Loucy (cell line): ENCODE measurements at regions not wholly inside any gene's neighbourhood (a gene's known extent, or its start where the extent isn't known, plus 50 kb on each side); places are given as distances from the start of the nearest gene placed in this dataset.

Source experiments
- H2AFZ ChIP-seq: fragments of 200-600 bp; sonication (generic); 2 replicates; pipeline ENCODE4 v1.6.0; 2016; ENCODE audit warnings: antibody characterized with exemption, mild to moderate bottlenecking, low read length, moderate library complexity
- H3F3A ChIP-seq: fragments of 200-600 bp; 2 replicates; pipeline ENCODE4 v1.6.0; 2016; ENCODE audit warnings: antibody characterized with exemption, low read depth, mild to moderate bottlenecking
- H3K27me3 ChIP-seq: fragments of 200-600 bp; sonication (generic); 2 replicates; pipeline ENCODE4 v1.6.1; 2014; ENCODE audit warnings: low read length, mild to moderate bottlenecking; ENCODE audit not compliant: insufficient read depth, poor library complexity, severe bottlenecking
- H3K36me3 ChIP-seq: fragments of 200-600 bp; sonication (generic); 2 replicates; pipeline ENCODE4 v1.6.1; 2016; ENCODE audit warnings: low read length; ENCODE audit not compliant: insufficient read depth
- H3K4me1 ChIP-seq: fragments of 200-600 bp; sonication (generic); 2 replicates; pipeline ENCODE4 v1.5.1; 2014; ENCODE audit warnings: low read length, mild to moderate bottlenecking; ENCODE audit not compliant: insufficient read depth, poor library complexity, severe bottlenecking
- H3K4me2 ChIP-seq: fragments of 200-600 bp; sonication (generic); 2 replicates; pipeline ENCODE4 v1.6.0; 2014; ENCODE audit warnings: antibody characterized with exemption, low read length, low read depth, mild to moderate bottlenecking; ENCODE audit not compliant: poor library complexity, severe bottlenecking
- H3K4me3 ChIP-seq: fragments of 200-600 bp; sonication (generic); 2 replicates; pipeline ENCODE4 v1.5.1; 2014; ENCODE audit warnings: low read length, mild to moderate bottlenecking, mixed read lengths; ENCODE audit not compliant: poor library complexity, severe bottlenecking
- H3K79me2 ChIP-seq: fragments of 200-600 bp; sonication (generic); 2 replicates; pipeline ENCODE4 v1.6.1; 2014; ENCODE audit warnings: low read length; ENCODE audit not compliant: insufficient read depth
- H3K9ac ChIP-seq: fragments of 200-600 bp; sonication (generic); 2 replicates; pipeline ENCODE4 v1.6.0; 2014; ENCODE audit warnings: mild to moderate bottlenecking, low read depth, low read length, moderate library complexity; ENCODE audit not compliant: poor library complexity, severe bottlenecking
- H3K9me2 ChIP-seq: fragments of 200-600 bp; sonication (generic); replicated peaks from 2 replicates; pipeline ENCODE4 v1.6.1; 2016; ENCODE audit warnings: low read depth, low read length, mixed read lengths
- H3K9me3 ChIP-seq: fragments of 200-600 bp; sonication (generic); 2 replicates; pipeline ENCODE4 v1.6.1; 2014; ENCODE audit warnings: mild to moderate bottlenecking, antibody characterized with exemption, low read length, low read depth; ENCODE audit not compliant: insufficient read depth
- H4K20me1 ChIP-seq: fragments of 200-600 bp; sonication (generic); 2 replicates; pipeline ENCODE4 v1.6.0; 2014; ENCODE audit warnings: antibody characterized with exemption, low read length, mild to moderate bottlenecking; ENCODE audit not compliant: insufficient read depth, poor library complexity, severe bottlenecking
- CTCF ChIP-seq: fragments of 200-600 bp; sonication (generic); conservative IDR thresholded peaks from 2 replicates; pipeline ENCODE4 v1.5.1; 2014; ENCODE audit warnings: mild to moderate bottlenecking, antibody characterized with exemption, low read length
- EZH2phosphoT487 ChIP-seq: fragments of 200-600 bp; IDR thresholded peaks from 2 replicates; pipeline ENCODE4 v1.6.1; 2018; ENCODE audit warnings: antibody characterized with exemption, mild to moderate bottlenecking, moderate library complexity, borderline replicate concordance

GRCh38 chr10:78295242-78295641 lies 261.6 kb downstream of the RPS24 start:
- Histone ChIP-seq H3K9me2 (no peaks in the 10 kb centered on the region), H3K4me1 (peaks cover 4% of the 10 kb centered on the region), H3K79me2 (no peaks in the 10 kb centered on the region), H3K9me3 (no peaks in the 10 kb centered on the region), H3K4me3 (no peak overlapping the region), H3K4me2 (no peak overlapping the region), H4K20me1 (no peaks in the 10 kb centered on the region), H3F3A (no peaks in the 10 kb centered on the region), H2AFZ (no peak overlapping the region), H3K9ac (no peak overlapping the region), H3K27me3 (no peaks in the 10 kb centered on the region), H3K36me3 (no peaks in the 10 kb centered on the region)
- TF ChIP-seq CTCF (no peak), EZH2phosphoT487 (no peak)

GRCh38 chr10:78296785-78297184 lies 263.1 kb downstream of the RPS24 start:
- H3K79me2 ChIP-seq = no peaks in the 10 kb centered on the region
- H3K9ac ChIP-seq = no peak overlapping the region
- no peak overlapping the region for H3K4me3 ChIP-seq
- no peak overlapping the region for H2AFZ ChIP-seq
- no peaks in the 10 kb centered on the region for H4K20me1 ChIP-seq
- H3K27me3 ChIP-seq = no peaks in the 10 kb centered on the region
- no peaks in the 10 kb centered on the region for H3K9me2 ChIP-seq
- no peak overlapping the region for H3K4me2 ChIP-seq
- H3F3A ChIP-seq = no peaks in the 10 kb centered on the region
- H3K9me3 ChIP-seq = no peaks in the 10 kb centered on the region
- peaks cover 8% of the 10 kb centered on the region for H3K4me1 ChIP-seq
- H3K36me3 ChIP-seq = no peaks in the 10 kb centered on the region
- TF ChIP-seq EZH2phosphoT487 (no peak), CTCF (no peak)

- Histone ChIP-seq H3F3A (peaks cover 3% of the 10 kb centered on the region; the same call in 1 of the 2 replicates), H3K36me3 (no peaks in the 10 kb centered on the region)
Observed at GRCh38 chr10:78297997-78298396, 264.3 kb downstream of the RPS24 start.

More at GRCh38 chr10:78297997-78298396, 264.3 kb downstream of the RPS24 start:
- TF ChIP-seq EZH2phosphoT487 (no peak), CTCF (no peak)
- Histone ChIP-seq H2AFZ (no peak overlapping the region), H3K4me3 (no peak overlapping the region), H3K79me2 (no peaks in the 10 kb centered on the region), H3K9ac (no peak overlapping the region), H3K27me3 (no peaks in the 10 kb centered on the region), H3K9me3 (no peaks in the 10 kb centered on the region), H3K4me1 (peaks cover 14% of the 10 kb centered on the region), H3K4me2 (no peak overlapping the region), H4K20me1 (no peaks in the 10 kb centered on the region), H3K9me2 (no peaks in the 10 kb centered on the region)
